ENCODE measurements at regions not wholly inside any gene's neighbourhood (a gene's known extent, or its start where the extent isn't known, plus 50 kb on each side); places are given as distances from the start of the nearest gene placed in this dataset.

- TF ChIP-seq HDAC6 (IDR thresholded peaks at IDR 0.05; ENCODE audit: low read depth, low read length) (no peak), ZNF274 (CRISPR knock-in tag; IDR thresholded peaks at IDR 0.05) (no peak), PCBP2 (optimal IDR thresholded peaks at IDR 0.05; ENCODE audit: low read depth, low read length, poor library complexity, severe bottlenecking) (no peak), ZFP82 (CRISPR knock-in tag; IDR thresholded peaks at IDR 0.05; ENCODE audit: borderline replicate concordance) (no peak), AKNA (CRISPR knock-in tag; IDR thresholded peaks at IDR 0.05; ENCODE audit: borderline replicate concordance) (no peak)
These were observed 513.6 kb downstream of the FAT4 start (continued) for GRCh38 chr4:125828346-125828745.

GRCh38 chr4:125832161-125832560 is 517.4 kb downstream of the FAT4 start:
- Histone ChIP-seq H3K36me3 (replicated peaks in 1 of 2; ENCODE audit: control insufficient read depth in 1 of 2, insufficient read depth in 2 of 2, low read length in 2 of 2) (no peaks in the 10 kb centered on the region), H3K9ac (ENCODE audit: insufficient read depth, low read depth, low read length) (no peak overlapping the region), H3K27ac (ENCODE audit: extremely low read length, insufficient read depth, low read length) (no peak overlapping the region), H3K4me3 (replicated peaks in 1 of 3; ENCODE audit: insufficient read depth in 1 of 3, low read depth in 2 of 3, low read length in 3 of 3) (no peak overlapping the region), H3K4me1 (ENCODE audit: insufficient read depth, low read length) (no peaks in the 10 kb centered on the region), H3K9me3 (ENCODE audit: low read length) (no peaks in the 10 kb centered on the region), H3K79me2 (ENCODE audit: insufficient read depth, low read length) (no peaks in the 10 kb centered on the region), H2AFZ (ENCODE audit: low read length) (no peak overlapping the region), H3K4me2 (ENCODE audit: low read depth, low read length) (no peak overlapping the region), H3K27me3 (ENCODE audit: control insufficient read depth in 1 of 2, insufficient read depth in 2 of 2, low read length in 2 of 2) (no peaks in the 10 kb centered on the region), H4K20me1 (ENCODE audit: insufficient read depth, low read length) (no peaks in the 10 kb centered on the region)
- ChIA-PET CTCF (ENCODE audit: low intra/inter-chr PET ratio, low total read pairs) (no interaction called here), POLR2A (no interaction called here)
- no TSS peak for BruUV-seq (replicated peaks)
- TF ChIP-seq THAP8 (CRISPR knock-in tag; IDR thresholded peaks at IDR 0.05; ENCODE audit: borderline replicate concordance) (no peak), ZFP36 (IDR thresholded peaks at IDR 0.05; ENCODE audit: borderline replicate concordance, low read depth, low read length, partially characterized antibody) (no peak)
- in situ Hi-C loops (cut with HindIII; ENCODE audit: extremely low pct_ligation_motif_present, low pct_unique_long_range_greater_than_20kb) = no loop called here
- intact Hi-C loops (cut with micrococcal nuclease; ENCODE audit: unreplicated experiment) = no loop called here
- DNase-seq (ENCODE audit: low spot score) (no peak), FAIRE-seq (no peak), ATAC-seq (no peak)
- 2% methylated on average over 3 of the region's 3 CpGs for WGBS (ENCODE audit: low lambda C conversion rate)
